H9 (cell line): ENCODE measurements at regions not wholly inside any gene's neighbourhood (a gene's known extent, or its start where the extent isn't known, plus 50 kb on each side); places are given as distances from the start of the nearest gene placed in this dataset.
"Not testable (repeated sequence)": the region's sequence is repeated elsewhere in the genome, so short reads cannot be mapped to it uniquely, and the experiment has no call there.

Source experiments
- DNase-seq: peaks from one replicate; pipeline ENCODE4 v3.0.0-alpha.2; 2017
- H2AFZ ChIP-seq: one replicate; pipeline ENCODE4 v1.6.1; 2013; ENCODE audit warnings: mild to moderate bottlenecking, low read length, control low read depth, moderate library complexity
- H2AK5ac ChIP-seq: 2 replicates; pipeline ENCODE4 v1.6.1; 2013; ENCODE audit warnings: low read length, control low read depth, mixed read lengths; ENCODE audit not compliant: insufficient read length
- H2BK120ac ChIP-seq: one replicate; pipeline ENCODE4 v1.6.1; 2013; ENCODE audit warnings: low read depth, mild to moderate bottlenecking, low read length, control low read depth, inconsistent platforms; ENCODE audit not compliant: poor library complexity, severe bottlenecking
- H2BK12ac ChIP-seq: 2 replicates; pipeline ENCODE4 v1.6.1; 2013; ENCODE audit warnings: low read length, control low read depth, mixed read lengths, low read depth; ENCODE audit not compliant: insufficient read length
- H2BK15ac ChIP-seq: 2 replicates; pipeline ENCODE4 v1.6.1; 2013; ENCODE audit warnings: low read depth, low read length, control low read depth
- H2BK20ac ChIP-seq: one replicate; pipeline ENCODE4 v1.6.1; 2013; ENCODE audit warnings: low read depth, mild to moderate bottlenecking, low read length, control low read depth, inconsistent platforms; ENCODE audit not compliant: poor library complexity, severe bottlenecking
- H2BK5ac ChIP-seq: 2 replicates; pipeline ENCODE4 v1.6.1; 2013; ENCODE audit warnings: low read length, control low read depth, mixed read lengths; ENCODE audit not compliant: insufficient read length
- H3K14ac ChIP-seq: 2 replicates; pipeline ENCODE4 v1.6.1; 2013; ENCODE audit warnings: low read length, control low read depth; ENCODE audit not compliant: insufficient read depth
- H3K18ac ChIP-seq: 2 replicates; pipeline ENCODE4 v1.6.1; 2013; ENCODE audit warnings: low read depth, mild to moderate bottlenecking, mixed read lengths, low read length, control low read depth; ENCODE audit not compliant: insufficient read length
- H3K23ac ChIP-seq: 2 replicates; pipeline ENCODE4 v1.6.1; 2013; ENCODE audit warnings: low read length, control low read depth, mixed read lengths, low read depth; ENCODE audit not compliant: insufficient read length
- H3K23me2 ChIP-seq: 2 replicates; pipeline ENCODE4 v1.6.1; 2013; ENCODE audit warnings: low read depth, mild to moderate bottlenecking, mixed read lengths, low read length, control low read depth; ENCODE audit not compliant: insufficient read length, poor library complexity, severe bottlenecking
- H3K27ac ChIP-seq: 2 replicates; pipeline ENCODE4 v1.5.1; 2013; ENCODE audit warnings: low read length, control low read depth, mixed read lengths, low read depth; ENCODE audit not compliant: insufficient read length
- H3K27me3 ChIP-seq: 2 replicates; pipeline ENCODE4 v1.6.1; 2013; ENCODE audit warnings: low read length, control low read depth, inconsistent platforms; ENCODE audit not compliant: insufficient read depth
- H3K4ac ChIP-seq: 2 replicates; pipeline ENCODE4 v1.6.1; 2013; ENCODE audit warnings: low read depth, mild to moderate bottlenecking, control low read depth, inconsistent platforms, low read length, moderate library complexity
- H3K4me1 ChIP-seq: 2 replicates; pipeline ENCODE4 v1.6.1; 2013; ENCODE audit warnings: low read length, control low read depth, inconsistent platforms; ENCODE audit not compliant: insufficient read depth
- H3K4me2 ChIP-seq: 2 replicates; pipeline ENCODE4 v1.6.1; 2013; ENCODE audit warnings: low read length, control low read depth, mixed read lengths; ENCODE audit not compliant: insufficient read length, insufficient read depth
- H3K56ac ChIP-seq: 2 replicates; pipeline ENCODE4 v1.6.1; 2013; ENCODE audit warnings: low read depth, mild to moderate bottlenecking, mixed read lengths, low read length, control low read depth; ENCODE audit not compliant: insufficient read length
- H3K79me1 ChIP-seq: 2 replicates; pipeline ENCODE4 v1.6.1; 2013; ENCODE audit warnings: low read depth, mild to moderate bottlenecking, moderate library complexity, low read length, control low read depth, inconsistent platforms; ENCODE audit not compliant: insufficient read depth, poor library complexity, severe bottlenecking
- H3K79me2 ChIP-seq: 2 replicates; pipeline ENCODE4 v1.6.1; 2013; ENCODE audit warnings: low read length, control low read depth, inconsistent platforms; ENCODE audit not compliant: insufficient read depth
- H3K9ac ChIP-seq: 2 replicates; pipeline ENCODE4 v1.6.1; 2013; ENCODE audit warnings: low read length, control low read depth, mixed read lengths; ENCODE audit not compliant: insufficient read length; ENCODE audit errors: extremely low read depth
- H3K9me3 ChIP-seq: one replicate; pipeline ENCODE4 v1.6.1; 2013; ENCODE audit warnings: low read depth, low read length, inconsistent platforms; ENCODE audit not compliant: control insufficient read depth
- H3T11ph ChIP-seq: one replicate; pipeline ENCODE4 v1.6.1; 2013; ENCODE audit warnings: mild to moderate bottlenecking, low read length, control low read depth, inconsistent platforms
- H4K20me1 ChIP-seq: one replicate; pipeline ENCODE4 v1.6.1; 2013; ENCODE audit not compliant: control insufficient read depth, insufficient read length, insufficient read depth
- H4K5ac ChIP-seq: 2 replicates; pipeline ENCODE4 v1.6.1; 2013; ENCODE audit warnings: low read depth, mild to moderate bottlenecking, mixed read lengths, low read length, control low read depth; ENCODE audit not compliant: insufficient read length
- H4K8ac ChIP-seq: replicated peaks from 2 replicates; pipeline ENCODE4 v1.6.1; 2013; ENCODE audit warnings: low read length, control low read depth, mixed read lengths, low read depth; ENCODE audit not compliant: insufficient read length
- H4K91ac ChIP-seq: 2 replicates; pipeline ENCODE4 v1.6.1; 2013; ENCODE audit warnings: low read depth, mild to moderate bottlenecking, moderate library complexity, mixed read lengths, low read length, control low read depth; ENCODE audit not compliant: insufficient read length
- H3K27ac Mint-ChIP-seq, 3 experiments: 2 replicates in 2 of 3; 3 replicates in 1 of 3; pipeline ENCODE4 v1.8.0; 2020 to 2021; ENCODE audit warnings: mixed read lengths in 3 of 3, mild to moderate bottlenecking in 1 of 3, moderate library complexity in 1 of 3
- H3K27me3 Mint-ChIP-seq: 2 replicates; pipeline ENCODE4 v1.8.0; 2021; ENCODE audit warnings: low read depth, mild to moderate bottlenecking, moderate library complexity, mixed read lengths
- H3K36me3 Mint-ChIP-seq, 3 experiments: 2 replicates in 2 of 3; 3 replicates in 1 of 3; pipeline ENCODE4 v1.8.0; 2020 to 2021; ENCODE audit warnings: low read depth in 3 of 3, mixed read lengths in 3 of 3; ENCODE audit not compliant: insufficient read depth in 1 of 3
- H3K4me1 Mint-ChIP-seq, 2 experiments: 2 replicates each; pipeline ENCODE4 v1.8.0; 2020; ENCODE audit warnings: mixed read lengths in 2 of 2
- H3K4me3 Mint-ChIP-seq, 2 experiments: 2 replicates in 1 of 2; 3 replicates in 1 of 2; pipeline ENCODE4 v1.8.0; 2020 to 2021; ENCODE audit warnings: mild to moderate bottlenecking in 2 of 2, mixed read lengths in 2 of 2, moderate library complexity in 1 of 2
- H3K9me3 Mint-ChIP-seq, 2 experiments: 2 replicates in 1 of 2; 3 replicates in 1 of 2; pipeline ENCODE4 v1.8.0; 2020; ENCODE audit warnings: mild to moderate bottlenecking in 2 of 2, mixed read lengths in 2 of 2, moderate library complexity in 1 of 2
- WGBS: extraction: QIAGEN DNeasy Blood & Tissue Kit; methylation state at CpG from one replicate; pipeline ENCODE4 v1.1.7; 2013; ENCODE audit warnings: missing lambda C conversion rate, low lambda C conversion rate, mixed read lengths; ENCODE audit not compliant: insufficient read length; ENCODE audit errors: extremely low coverage; 5-methylcytosine and 5-hydroxymethylcytosine counted together

DNA sequence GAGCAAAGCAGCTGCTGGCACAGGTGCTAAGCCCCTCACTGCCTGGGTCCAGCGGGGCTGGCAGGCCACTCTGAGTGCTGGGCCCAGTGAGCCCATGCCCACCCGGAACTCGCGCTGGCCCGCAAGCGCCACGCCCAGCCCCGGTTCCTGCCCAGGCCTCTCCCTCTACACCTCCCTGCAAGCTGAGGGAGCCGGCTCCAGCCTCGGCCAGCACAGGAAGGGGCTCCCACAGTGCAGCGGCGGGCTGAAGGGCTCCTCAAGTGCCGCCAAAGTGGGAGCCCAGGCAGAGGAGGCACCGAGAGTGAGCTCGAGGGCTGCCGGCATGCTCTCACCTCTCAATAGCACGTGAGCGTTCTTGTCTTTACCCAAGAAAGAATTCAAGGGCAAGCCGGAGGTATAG lies 219.5 kb upstream of the FRG2C start:
- not testable (repeated sequence) for H3K4ac ChIP-seq, H3K4me1 ChIP-seq, H3K18ac ChIP-seq, H2BK20ac ChIP-seq, H3K14ac ChIP-seq, H3K27ac ChIP-seq, H3T11ph ChIP-seq, H2AK5ac ChIP-seq, H3K23me2 ChIP-seq, H3K9ac ChIP-seq, H3K56ac ChIP-seq, H2AFZ ChIP-seq, H3K9me3 Mint-ChIP-seq, H3K4me2 ChIP-seq, H3K79me1 ChIP-seq, H3K4me3 Mint-ChIP-seq, H3K27ac Mint-ChIP-seq, H3K23ac ChIP-seq, H4K8ac ChIP-seq, H3K79me2 ChIP-seq, H3K27me3 Mint-ChIP-seq, H3K36me3 Mint-ChIP-seq, H4K20me1 ChIP-seq, H2BK120ac ChIP-seq, DNase-seq, H2BK12ac ChIP-seq, H3K9me3 ChIP-seq, H2BK15ac ChIP-seq, H4K5ac ChIP-seq, H3K4me1 Mint-ChIP-seq, H4K91ac ChIP-seq, H2BK5ac ChIP-seq, H3K27me3 ChIP-seq
- WGBS = no CpG with 5 or more reads among the region's 19 CpGs

DNA sequence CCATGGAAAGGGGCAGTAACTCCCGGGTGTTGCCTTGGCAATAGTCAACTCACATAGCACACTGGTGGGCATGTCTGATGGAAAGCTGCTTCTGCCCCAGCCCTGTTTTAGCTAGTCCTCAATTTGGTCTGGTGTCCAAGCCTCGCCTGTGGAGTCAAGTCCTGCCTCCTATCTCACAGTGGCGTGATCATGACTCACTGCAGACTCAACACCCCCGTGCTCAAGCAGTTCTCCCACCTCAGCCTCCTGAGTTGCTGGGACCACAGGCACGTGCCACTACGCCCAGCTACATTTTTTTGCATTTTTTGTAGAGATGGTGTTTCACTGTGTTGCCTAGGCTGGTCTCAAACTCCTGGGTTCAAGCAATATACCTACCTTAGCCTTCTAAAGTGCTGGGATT lies 218.9 kb upstream of the FRG2C start:
- not testable (repeated sequence) for H3K27ac Mint-ChIP-seq, H4K8ac ChIP-seq, H4K91ac ChIP-seq, H3K4me3 Mint-ChIP-seq, H3K9me3 Mint-ChIP-seq, H3K4me2 ChIP-seq, H3K23ac ChIP-seq, H3K18ac ChIP-seq, H2BK120ac ChIP-seq, H3K27me3 Mint-ChIP-seq, H3K4ac ChIP-seq, H4K5ac ChIP-seq, H2BK12ac ChIP-seq, H3K9ac ChIP-seq, H3K36me3 Mint-ChIP-seq, H2BK15ac ChIP-seq, H2AK5ac ChIP-seq, H3K79me1 ChIP-seq, H3K9me3 ChIP-seq, H4K20me1 ChIP-seq, H3K14ac ChIP-seq, H3T11ph ChIP-seq, H3K23me2 ChIP-seq, H2AFZ ChIP-seq, H3K56ac ChIP-seq, H3K4me1 Mint-ChIP-seq, H3K79me2 ChIP-seq, H3K4me1 ChIP-seq, H2BK5ac ChIP-seq, DNase-seq, H3K27me3 ChIP-seq, H3K27ac ChIP-seq, H2BK20ac ChIP-seq
- no CpG with 5 or more reads among the region's 6 CpGs for WGBS

DNA sequence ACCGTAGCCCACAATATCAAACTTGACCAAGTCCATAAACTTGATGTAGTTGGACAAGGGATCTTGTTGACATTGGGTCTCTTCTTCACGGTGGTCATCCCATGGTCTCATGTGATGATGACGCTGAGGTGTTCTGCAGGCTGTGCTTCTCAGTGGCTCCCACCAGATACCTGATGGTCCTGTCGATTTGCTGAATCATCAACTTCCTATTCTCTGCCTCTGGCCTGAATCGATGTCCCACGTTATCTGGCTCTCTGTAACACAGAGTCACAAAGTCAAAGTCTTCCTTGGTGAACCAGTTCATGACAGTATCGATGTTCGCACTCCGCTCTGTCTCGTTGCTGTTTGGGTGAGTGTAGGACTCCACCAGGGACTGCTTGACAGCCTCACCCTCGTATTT lies 217.2 kb upstream of the FRG2C start:
- not testable (repeated sequence) for H3K9ac ChIP-seq, H3K79me2 ChIP-seq, H2BK5ac ChIP-seq, H3K4ac ChIP-seq, H2BK15ac ChIP-seq, H3K9me3 ChIP-seq, H3T11ph ChIP-seq, H3K4me3 Mint-ChIP-seq, H4K91ac ChIP-seq, H3K79me1 ChIP-seq, DNase-seq, H3K23me2 ChIP-seq, H3K27ac ChIP-seq, H4K5ac ChIP-seq, H4K20me1 ChIP-seq, H3K4me2 ChIP-seq, H2AFZ ChIP-seq, H3K27me3 Mint-ChIP-seq, H4K8ac ChIP-seq, H3K14ac ChIP-seq, H2AK5ac ChIP-seq, H3K9me3 Mint-ChIP-seq, H2BK12ac ChIP-seq, H3K36me3 Mint-ChIP-seq, H3K23ac ChIP-seq, H2BK20ac ChIP-seq, H3K56ac ChIP-seq, H3K4me1 Mint-ChIP-seq, H3K27ac Mint-ChIP-seq, H3K4me1 ChIP-seq, H3K27me3 ChIP-seq, H2BK120ac ChIP-seq, H3K18ac ChIP-seq
- no CpG with 5 or more reads among the region's 11 CpGs for WGBS
